Naive thymus-derived CD4-positive, alpha-beta T cell (primary cell): ENCODE measurements at regions not wholly inside any gene's neighbourhood (a gene's known extent, or its start where the extent isn't known, plus 50 kb on each side); places are given as distances from the start of the nearest gene placed in this dataset.
"Not testable (repeated sequence)": the region's sequence is repeated elsewhere in the genome, so short reads cannot be mapped to it uniquely, and the experiment has no call there.

Experiments
- ATAC-seq: fragments of 150-1000 bp; cut with Tn5 transposase; 2 replicates; pipeline ENCODE4 v1.10.0; 2021; ENCODE audit warnings: mild to moderate bottlenecking, moderate library complexity
- CTCF ChIA-PET: fragments of 350-600 bp; sonication (Branson Sonifier 250); formaldehyde crosslinking; loops from one replicate; lab custom pipeline; 2021; ENCODE audit warnings: antibody characterized with exemption; lab: Charles Lee
- POLR2A ChIA-PET: fragments of 350-600 bp; sonication (Branson Sonifier 250); formaldehyde crosslinking; loops from one replicate; lab custom pipeline; 2021; ENCODE audit warnings: antibody characterized with exemption, inconsistent platforms; lab: Charles Lee
- DNase-seq, 9 donors: peaks; one replicate each; pipeline versions ENCODE4 v3.0.0 to v3.0.0-alpha.2; 2020 to 2022; ENCODE audit warnings: mixed read lengths in 1 of 9
- H3K27ac ChIP-seq: one replicate; pipeline ENCODE4 v1.7.0; 2013; ENCODE audit warnings: mild to moderate bottlenecking, low read depth, low read length, moderate library complexity
- H3K27me3 ChIP-seq, 2 donors: one replicate each; pipeline ENCODE4 v1.7.0; 2013; ENCODE audit warnings: low read length in 2 of 2, mild to moderate bottlenecking in 2 of 2, moderate library complexity in 2 of 2; ENCODE audit not compliant: control insufficient read depth in 2 of 2, insufficient read depth in 2 of 2
- H3K36me3 ChIP-seq, 3 experiments: 1 replicate in 2 of 3; 2 replicates in 1 of 3; pipeline ENCODE4 v1.7.0; 2013; ENCODE audit warnings: low read length in 3 of 3, mild to moderate bottlenecking in 3 of 3, moderate library complexity in 1 of 3; ENCODE audit not compliant: insufficient read depth in 3 of 3, control insufficient read depth in 2 of 3
- H3K4me1 ChIP-seq, 2 donors: one replicate each; pipeline ENCODE4 v1.7.0; 2013; ENCODE audit warnings: low read length in 2 of 2, mild to moderate bottlenecking in 2 of 2, moderate library complexity in 1 of 2; ENCODE audit not compliant: control insufficient read depth in 2 of 2, insufficient read depth in 2 of 2
- H3K4me3 ChIP-seq: 2 replicates; pipeline ENCODE4 v1.7.0; 2013; ENCODE audit warnings: mild to moderate bottlenecking, low read length
- H3K9me3 ChIP-seq, 3 experiments: 1 replicate in 2 of 3; 2 replicates in 1 of 3; pipeline ENCODE4 v1.7.0; 2013; ENCODE audit warnings: low read length in 3 of 3; ENCODE audit not compliant: control insufficient read depth in 2 of 3
- H3K27ac Mint-ChIP-seq, 9 donors: one replicate each; pipeline ENCODE4 v1.8.0; 2020 to 2022; ENCODE audit warnings: mixed read lengths in 9 of 9, mild to moderate bottlenecking in 8 of 9, moderate library complexity in 5 of 9, inconsistent platforms in 2 of 9
- H3K27me3 Mint-ChIP-seq, 5 donors: one replicate each; pipeline ENCODE4 v1.8.0; 2021 to 2022; ENCODE audit warnings: mixed read lengths in 5 of 5, mild to moderate bottlenecking in 1 of 5
- H3K36me3 Mint-ChIP-seq, 5 donors: one replicate each; pipeline ENCODE4 v1.8.0; 2020 to 2022; ENCODE audit warnings: mixed read lengths in 5 of 5, mild to moderate bottlenecking in 3 of 5, inconsistent platforms in 1 of 5
- H3K4me1 Mint-ChIP-seq, 7 donors: one replicate each; pipeline ENCODE4 v1.8.0; 2020 to 2022; ENCODE audit warnings: mixed read lengths in 7 of 7, mild to moderate bottlenecking in 3 of 7, inconsistent platforms in 1 of 7
- H3K4me3 Mint-ChIP-seq, 10 donors: one replicate each; pipeline ENCODE4 v1.8.0; 2020 to 2022; ENCODE audit warnings: mild to moderate bottlenecking in 10 of 10, mixed read lengths in 10 of 10, moderate library complexity in 6 of 10, inconsistent platforms in 2 of 10
- H3K9me3 Mint-ChIP-seq, 11 donors: one replicate each; pipeline ENCODE4 v1.8.0; 2020 to 2022; ENCODE audit warnings: mixed read lengths in 11 of 11, mild to moderate bottlenecking in 4 of 11, inconsistent platforms in 1 of 11, moderate library complexity in 1 of 11
- intact Hi-C, 2 donors: fragments of 100-400 bp; cut with micrococcal nuclease; formaldehyde crosslinking; loops; one replicate each; pipeline ENCODE4 v1.15.1; 2023

GRCh38 chr6:57708061-57708460, 390.6 kb downstream of the PRIM2 start:
- H3K27me3 Mint-ChIP-seq, CTCF ChIA-PET: not testable (repeated sequence)

GRCh38 chr6:57722546-57722945, 405.1 kb downstream of the PRIM2 start:
- ATAC-seq, H3K9me3 ChIP-seq, CTCF ChIA-PET, H3K4me3 ChIP-seq, H3K36me3 Mint-ChIP-seq, H3K9me3 Mint-ChIP-seq, intact Hi-C loops, H3K4me1 ChIP-seq, DNase-seq, H3K36me3 ChIP-seq, H3K27ac ChIP-seq, H3K27me3 ChIP-seq, H3K27ac Mint-ChIP-seq, H3K27me3 Mint-ChIP-seq, H3K4me3 Mint-ChIP-seq, POLR2A ChIA-PET, H3K4me1 Mint-ChIP-seq: not testable (repeated sequence)

More at GRCh38 chr6:57708061-57708460, 390.6 kb downstream of the PRIM2 start:
- H3K36me3 Mint-ChIP-seq, H3K4me1 ChIP-seq, intact Hi-C loops, POLR2A ChIA-PET, DNase-seq, ATAC-seq, H3K9me3 Mint-ChIP-seq, H3K4me3 ChIP-seq, H3K36me3 ChIP-seq, H3K27me3 ChIP-seq, H3K27ac Mint-ChIP-seq, H3K27ac ChIP-seq, H3K9me3 ChIP-seq, H3K4me3 Mint-ChIP-seq, H3K4me1 Mint-ChIP-seq: not testable (repeated sequence)

DNA sequence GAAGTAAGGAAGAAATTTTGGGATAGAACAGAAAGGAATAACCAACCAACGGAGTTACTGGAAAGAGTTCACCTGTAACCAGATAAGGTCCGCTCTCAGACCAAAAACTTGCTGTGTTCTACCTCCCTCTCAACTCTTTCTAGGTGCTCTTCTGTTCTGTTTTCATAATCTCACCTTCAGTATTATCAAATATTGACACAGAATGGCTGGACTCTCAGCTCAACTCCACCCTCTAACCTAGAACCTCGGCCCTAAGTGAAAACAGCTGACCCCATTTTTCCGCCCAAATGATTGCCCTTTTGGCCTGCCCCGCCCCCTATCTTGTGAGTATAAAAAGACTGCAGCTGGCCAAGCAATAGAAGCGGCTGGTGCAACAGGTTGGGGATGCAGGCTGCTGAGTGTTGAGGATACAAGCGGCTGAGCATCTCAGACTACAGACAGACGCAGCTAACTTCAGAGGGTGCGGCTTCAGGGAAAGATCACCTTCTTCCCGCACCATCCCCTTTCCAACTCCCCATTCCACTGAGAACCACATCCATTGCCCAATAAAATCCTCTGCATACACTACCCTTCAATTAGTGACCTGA, 406.5 kb downstream of the PRIM2 start:
- H3K4me3 ChIP-seq, ATAC-seq, H3K27me3 Mint-ChIP-seq, H3K9me3 ChIP-seq, H3K9me3 Mint-ChIP-seq, H3K27ac Mint-ChIP-seq, H3K4me1 ChIP-seq, intact Hi-C loops, CTCF ChIA-PET, H3K36me3 ChIP-seq, H3K27me3 ChIP-seq, POLR2A ChIA-PET, H3K36me3 Mint-ChIP-seq, DNase-seq, H3K4me1 Mint-ChIP-seq, H3K27ac ChIP-seq, H3K4me3 Mint-ChIP-seq: not testable (repeated sequence)

DNA sequence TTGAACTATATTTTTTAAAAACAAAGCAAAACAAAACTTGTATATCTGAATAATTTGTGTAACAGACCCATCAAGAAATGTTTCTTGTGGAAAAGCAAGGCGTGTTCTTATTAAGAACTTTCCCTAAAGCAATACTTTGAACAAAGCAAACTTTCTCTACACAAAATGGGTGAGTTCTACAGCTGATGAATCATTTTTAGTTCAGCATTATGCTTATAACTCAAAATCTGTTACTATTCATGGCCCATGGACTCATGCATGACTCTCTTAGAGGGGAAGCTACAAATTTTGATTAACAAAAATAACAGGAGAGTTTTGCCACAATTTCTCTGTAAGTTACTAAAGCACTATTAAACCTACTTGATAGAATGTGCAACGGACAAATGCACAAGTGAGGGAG, 412.0 kb downstream of the PRIM2 start:
- H3K27me3 Mint-ChIP-seq, H3K4me1 Mint-ChIP-seq, H3K9me3 ChIP-seq, H3K4me3 Mint-ChIP-seq, H3K27me3 ChIP-seq, H3K4me3 ChIP-seq, H3K4me1 ChIP-seq, H3K36me3 Mint-ChIP-seq, POLR2A ChIA-PET, H3K27ac ChIP-seq, intact Hi-C loops, H3K27ac Mint-ChIP-seq, H3K9me3 Mint-ChIP-seq, ATAC-seq, DNase-seq, CTCF ChIA-PET, H3K36me3 ChIP-seq: not testable (repeated sequence)

DNA sequence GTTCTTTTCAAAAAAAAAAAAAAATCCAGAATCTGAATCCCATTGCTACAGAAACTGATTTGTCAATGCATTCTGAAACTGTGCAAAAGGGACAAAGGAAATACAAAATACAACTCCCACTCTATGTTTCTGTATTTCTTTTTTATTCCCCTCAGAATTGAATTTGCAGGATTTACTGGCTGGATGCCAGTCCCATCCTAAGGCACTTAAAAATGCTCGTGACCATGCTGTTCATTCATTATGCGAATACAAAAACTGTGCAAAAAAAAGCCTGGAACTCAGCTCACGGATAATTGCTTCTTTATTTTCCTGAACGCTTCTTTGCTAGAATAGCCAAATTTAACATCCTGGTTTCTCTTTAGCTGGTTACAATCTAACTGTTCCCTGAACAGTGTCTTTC, 413.3 kb downstream of the PRIM2 start:
- ATAC-seq, H3K36me3 ChIP-seq, H3K9me3 ChIP-seq, H3K4me3 Mint-ChIP-seq, H3K4me1 ChIP-seq, H3K4me1 Mint-ChIP-seq, H3K9me3 Mint-ChIP-seq, H3K4me3 ChIP-seq, H3K27ac Mint-ChIP-seq, intact Hi-C loops, H3K36me3 Mint-ChIP-seq, H3K27ac ChIP-seq, H3K27me3 Mint-ChIP-seq, CTCF ChIA-PET, H3K27me3 ChIP-seq, DNase-seq, POLR2A ChIA-PET: not testable (repeated sequence)

DNA sequence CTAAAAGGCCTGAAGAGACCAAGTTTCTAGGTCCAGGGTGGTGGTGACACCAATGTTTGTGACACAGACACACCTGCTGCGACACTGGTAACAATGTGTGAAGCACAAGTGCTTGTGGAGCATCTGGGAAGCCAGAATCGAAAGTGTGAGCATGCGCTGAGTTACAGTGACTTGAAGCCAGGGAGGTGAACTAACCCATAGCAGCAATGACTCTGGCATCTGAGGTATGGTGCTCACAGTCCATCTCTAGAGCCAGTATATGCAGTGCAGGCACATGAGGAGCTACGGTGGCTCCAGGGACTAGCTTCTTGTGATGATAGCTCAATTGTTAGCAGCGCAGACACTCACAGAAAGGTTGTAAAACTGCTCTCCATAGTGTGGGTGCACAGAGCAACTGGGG, 430.3 kb downstream of the PRIM2 start:
- POLR2A ChIA-PET, CTCF ChIA-PET, H3K27ac Mint-ChIP-seq, H3K36me3 ChIP-seq, H3K4me1 Mint-ChIP-seq, H3K27ac ChIP-seq, H3K4me1 ChIP-seq, H3K9me3 Mint-ChIP-seq, H3K27me3 ChIP-seq, H3K4me3 Mint-ChIP-seq, ATAC-seq, H3K36me3 Mint-ChIP-seq, intact Hi-C loops, DNase-seq, H3K4me3 ChIP-seq, H3K9me3 ChIP-seq: not testable (repeated sequence)
- H3K27me3 Mint-ChIP-seq, result peaks cover 0 to 14% (median 6%) of the 10 kb centered on the region in 5 donors

- H3K27me3 ChIP-seq, H3K27ac ChIP-seq, H3K4me1 ChIP-seq, intact Hi-C loops, CTCF ChIA-PET, H3K27ac Mint-ChIP-seq, H3K36me3 ChIP-seq, H3K9me3 Mint-ChIP-seq, H3K9me3 ChIP-seq, H3K4me3 ChIP-seq, H3K4me3 Mint-ChIP-seq, POLR2A ChIA-PET, H3K4me1 Mint-ChIP-seq, H3K36me3 Mint-ChIP-seq, DNase-seq, ATAC-seq: not testable (repeated sequence)
- H3K27me3 Mint-ChIP-seq, result peaks cover 0 to 14% (median 4%) of the 10 kb centered on the region in 5 donors
Measured at GRCh38 chr6:57759850-57760249, 442.4 kb downstream of the PRIM2 start.
